GM19468 (cell line): ENCODE measurements at regions not wholly inside any gene's neighbourhood (a gene's known extent, or its start where the extent isn't known, plus 50 kb on each side); places are given as distances from the start of the nearest gene placed in this dataset.

ENCODE experiments used
- ATAC-seq: cut with Tn5 transposase; IDR thresholded peaks from one replicate; pipeline ENCODE4 v1.9.1; 2021; ENCODE audit warnings: mild to moderate bottlenecking, moderate library complexity, moderate number of reproducible peaks; ENCODE audit not compliant: unreplicated experiment; ENCODE audit errors: extremely low read depth

- ATAC-seq = no peak
These were observed 1210.3 kb upstream of the ZEB2 start for GRCh38 chr2:145729993-145730770.

- ATAC-seq = no peak
These were observed 1209.6 kb upstream of the ZEB2 start for GRCh38 chr2:145729481-145729880.

GRCh38 chr2:145728511-145728910 is 1208.6 kb upstream of the ZEB2 start:
- no peak for ATAC-seq

- ATAC-seq = no peak
These were observed 1206.0 kb upstream of the ZEB2 start for GRCh38 chr2:145725876-145726275.

- no peak for ATAC-seq
These were observed 1204.5 kb upstream of the ZEB2 start for GRCh38 chr2:145724311-145724898.

GRCh38 chr2:145723872-145724271 is 1204.0 kb upstream of the ZEB2 start:
- no peak for ATAC-seq

GRCh38 chr2:145721681-145722080 is 1201.8 kb upstream of the ZEB2 start:
- ATAC-seq = no peak

- ATAC-seq = no peak
These were observed 1195.7 kb upstream of the ZEB2 start for GRCh38 chr2:145715601-145716000.

- ATAC-seq = no peak
These were observed 1190.4 kb upstream of the ZEB2 start for GRCh38 chr2:145710303-145710702.

GRCh38 chr2:145702305-145702704 is 1182.4 kb upstream of the ZEB2 start:
- ATAC-seq = no peak

GRCh38 chr2:145692971-145693478 is 1173.1 kb upstream of the ZEB2 start:
- peak; percentile 92 for ATAC-seq

- ATAC-seq = no peak
These were observed 1171.7 kb upstream of the ZEB2 start for GRCh38 chr2:145691659-145692058.

GRCh38 chr2:145690183-145690778 is 1170.4 kb upstream of the ZEB2 start:
- no peak for ATAC-seq

GRCh38 chr2:145689277-145689676 is 1169.4 kb upstream of the ZEB2 start:
- ATAC-seq = no peak

GRCh38 chr2:145688156-145688555 is 1168.2 kb upstream of the ZEB2 start:
- ATAC-seq = no peak

GRCh38 chr2:145687442-145688134 is 1167.7 kb upstream of the ZEB2 start:
- ATAC-seq = no peak

- no peak for ATAC-seq
These were observed 1165.6 kb upstream of the ZEB2 start for GRCh38 chr2:145685383-145686050.

GRCh38 chr2:145682546-145683157 is 1162.7 kb upstream of the ZEB2 start:
- no peak for ATAC-seq

- no peak for ATAC-seq
These were observed 1160.4 kb upstream of the ZEB2 start for GRCh38 chr2:145680276-145680675.

- ATAC-seq = no peak
These were observed 1157.5 kb upstream of the ZEB2 start for GRCh38 chr2:145677371-145677770.
